ACC112 (cell line): ENCODE measurements at regions not wholly inside any gene's neighbourhood (a gene's known extent, or its start where the extent isn't known, plus 50 kb on each side); places are given as distances from the start of the nearest gene placed in this dataset.

Experiments
- H2AFZ ChIP-seq: fragments of 200-600 bp; sonication (generic); one replicate; pipeline ENCODE4 v1.6.0; 2017; ENCODE audit warnings: antibody characterized with exemption, low read length; ENCODE audit not compliant: unreplicated experiment
- H3K27ac ChIP-seq: fragments of 200-600 bp; sonication (generic); 2 replicates; pipeline ENCODE4 v1.5.1; 2014; ENCODE audit warnings: low read depth, mild to moderate bottlenecking, antibody characterized with exemption, low read length, moderate library complexity
- H3K27me3 ChIP-seq: fragments of 200-600 bp; sonication (generic); 2 replicates; pipeline ENCODE4 v1.6.1; 2014; ENCODE audit warnings: mild to moderate bottlenecking, antibody characterized with exemption, low read length, moderate library complexity, mixed read lengths; ENCODE audit not compliant: insufficient read depth
- H3K36me3 ChIP-seq: fragments of 200-600 bp; sonication (generic); 2 replicates; pipeline ENCODE4 v1.6.1; 2016; ENCODE audit warnings: mild to moderate bottlenecking, antibody characterized with exemption, low read length, moderate library complexity, mixed read lengths; ENCODE audit not compliant: insufficient read depth
- H3K4me1 ChIP-seq: fragments of 200-600 bp; sonication (generic); one replicate; pipeline ENCODE4 v1.6.1; 2016; ENCODE audit warnings: low read length, mixed read lengths; ENCODE audit not compliant: insufficient read depth, unreplicated experiment, control insufficient read depth
- H3K4me3 ChIP-seq: fragments of 200-600 bp; sonication (generic); 2 replicates; pipeline ENCODE4 v1.5.1; 2014; ENCODE audit warnings: mild to moderate bottlenecking, low read depth, low read length
- H3K79me2 ChIP-seq: fragments of 200-600 bp; sonication (generic); one replicate; pipeline ENCODE4 v1.6.0; 2016; ENCODE audit warnings: low read length; ENCODE audit not compliant: control insufficient read depth, unreplicated experiment, insufficient read depth

GRCh38 chr7:17036584-17036983, 154.8 kb upstream of the AGR3 start:
- H3K4me3 ChIP-seq = no peak overlapping the region
- H3K27me3 ChIP-seq = no peaks in the 10 kb centered on the region
- no peak overlapping the region for H3K27ac ChIP-seq
- no peak overlapping the region for H2AFZ ChIP-seq
- peaks cover 21% of the 10 kb centered on the region for H3K4me1 ChIP-seq
- H3K79me2 ChIP-seq = no peaks in the 10 kb centered on the region
- H3K36me3 ChIP-seq = no peaks in the 10 kb centered on the region

GRCh38 chr7:17037356-17037755, 155.6 kb upstream of the AGR3 start:
- H3K27me3 ChIP-seq = no peaks in the 10 kb centered on the region
- H3K79me2 ChIP-seq = no peaks in the 10 kb centered on the region
- H3K4me3 ChIP-seq = no peak overlapping the region
- H3K27ac ChIP-seq = no peak overlapping the region
- no peak overlapping the region for H2AFZ ChIP-seq
- no peaks in the 10 kb centered on the region for H3K36me3 ChIP-seq
- H3K4me1 ChIP-seq = peaks cover 29% of the 10 kb centered on the region

GRCh38 chr7:17038160-17038782, 156.5 kb upstream of the AGR3 start:
- H3K4me1 ChIP-seq = peaks cover 37% of the 10 kb centered on the region
- H3K4me3 ChIP-seq = no peak overlapping the region
- no peaks in the 10 kb centered on the region for H3K79me2 ChIP-seq
- no peaks in the 10 kb centered on the region for H3K36me3 ChIP-seq
- no peak overlapping the region for H3K27ac ChIP-seq
- no peaks in the 10 kb centered on the region for H3K27me3 ChIP-seq
- H2AFZ ChIP-seq = no peak overlapping the region

GRCh38 chr7:17038783-17039170, 157.0 kb upstream of the AGR3 start:
- Histone ChIP-seq H3K36me3 (no peaks in the 10 kb centered on the region), H3K27me3 (no peaks in the 10 kb centered on the region), H3K79me2 (no peaks in the 10 kb centered on the region), H3K27ac (no peak overlapping the region), H2AFZ (no peak overlapping the region), H3K4me3 (no peak overlapping the region), H3K4me1 (peaks cover 42% of the 10 kb centered on the region)

GRCh38 chr7:17039372-17039771, 157.6 kb upstream of the AGR3 start:
- H3K4me1 ChIP-seq = peaks cover 45% of the 10 kb centered on the region
- no peak overlapping the region for H3K4me3 ChIP-seq
- no peak overlapping the region for H3K27ac ChIP-seq
- no peaks in the 10 kb centered on the region for H3K36me3 ChIP-seq
- H3K27me3 ChIP-seq = no peaks in the 10 kb centered on the region
- no peaks in the 10 kb centered on the region for H3K79me2 ChIP-seq
- H2AFZ ChIP-seq = peak overlapping the region; percentile 17

- H3K4me3 ChIP-seq = peak overlapping the region; percentile 41
- peaks cover 45% of the 10 kb centered on the region for H3K4me1 ChIP-seq
- H3K27me3 ChIP-seq = no peaks in the 10 kb centered on the region
- H3K79me2 ChIP-seq = no peaks in the 10 kb centered on the region
- H3K27ac ChIP-seq = peak overlapping the region; percentile 96
- H3K36me3 ChIP-seq = no peaks in the 10 kb centered on the region
- peak overlapping the region; percentile 39 for H2AFZ ChIP-seq
Measured at GRCh38 chr7:17040716-17041115, 158.9 kb upstream of the AGR3 start.

GRCh38 chr7:17041324-17041723, 159.5 kb upstream of the AGR3 start:
- no peaks in the 10 kb centered on the region for H3K79me2 ChIP-seq
- no peaks in the 10 kb centered on the region for H3K27me3 ChIP-seq
- peaks cover 45% of the 10 kb centered on the region for H3K4me1 ChIP-seq
- peak overlapping the region; percentile 96 for H3K27ac ChIP-seq
- H3K36me3 ChIP-seq = no peaks in the 10 kb centered on the region
- peak overlapping the region; percentile 41 for H3K4me3 ChIP-seq
- peak overlapping the region; percentile 39 for H2AFZ ChIP-seq

GRCh38 chr7:17042211-17042610, 160.4 kb upstream of the AGR3 start:
- Histone ChIP-seq H3K27me3 (no peaks in the 10 kb centered on the region), H3K4me1 (peaks cover 45% of the 10 kb centered on the region), H2AFZ (no peak overlapping the region), H3K27ac (peak overlapping the region; percentile 96), H3K36me3 (no peaks in the 10 kb centered on the region), H3K79me2 (no peaks in the 10 kb centered on the region), H3K4me3 (peak overlapping the region; percentile 61; the same call in 1 of the 2 replicates)

- Histone ChIP-seq H3K79me2 (no peaks in the 10 kb centered on the region), H3K4me3 (peak overlapping the region; percentile 61), H3K27me3 (no peaks in the 10 kb centered on the region), H3K4me1 (peaks cover 45% of the 10 kb centered on the region), H3K27ac (peak overlapping the region; percentile 96), H2AFZ (peak overlapping the region; percentile 47), H3K36me3 (no peaks in the 10 kb centered on the region)
Measured at GRCh38 chr7:17043012-17043877, 161.5 kb upstream of the AGR3 start.

- no peak overlapping the region for H3K27ac ChIP-seq
- H3K27me3 ChIP-seq = no peaks in the 10 kb centered on the region
- peaks cover 43% of the 10 kb centered on the region for H3K4me1 ChIP-seq
- no peaks in the 10 kb centered on the region for H3K79me2 ChIP-seq
- H3K36me3 ChIP-seq = no peaks in the 10 kb centered on the region
- no peak overlapping the region for H3K4me3 ChIP-seq
- H2AFZ ChIP-seq = no peak overlapping the region
Measured at GRCh38 chr7:17044396-17044795, 162.6 kb upstream of the AGR3 start.

- Histone ChIP-seq H2AFZ (no peak overlapping the region), H3K27ac (no peak overlapping the region), H3K79me2 (no peaks in the 10 kb centered on the region), H3K4me3 (no peak overlapping the region), H3K36me3 (no peaks in the 10 kb centered on the region), H3K27me3 (no peaks in the 10 kb centered on the region), H3K4me1 (peaks cover 39% of the 10 kb centered on the region)
Measured at GRCh38 chr7:17044861-17045260, 163.1 kb upstream of the AGR3 start.
